ENCODE measurements at regions not wholly inside any gene's neighbourhood (a gene's known extent, or its start where the extent isn't known, plus 50 kb on each side); places are given as distances from the start of the nearest gene placed in this dataset.

DNA sequence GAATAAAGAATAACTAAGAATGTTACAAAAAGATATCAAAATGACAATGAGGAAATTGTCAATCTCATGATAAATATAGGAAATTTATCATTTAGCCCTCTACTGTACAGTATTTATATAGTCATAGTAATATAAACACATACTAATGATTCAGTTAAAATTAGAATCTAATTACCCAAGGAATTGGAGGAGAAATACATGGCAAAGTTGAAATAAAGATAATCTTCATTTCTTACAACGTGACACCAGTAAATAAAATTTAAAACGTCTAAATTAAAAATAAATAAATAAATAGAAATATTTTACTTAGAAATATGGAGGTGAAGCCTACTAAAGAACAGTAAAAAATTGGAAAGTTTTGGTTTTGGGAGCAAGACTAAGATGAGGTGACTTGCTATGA is 2163.1 kb upstream of the PCDH20 start (continued):
- TF ChIP-seq, protein P1, sequence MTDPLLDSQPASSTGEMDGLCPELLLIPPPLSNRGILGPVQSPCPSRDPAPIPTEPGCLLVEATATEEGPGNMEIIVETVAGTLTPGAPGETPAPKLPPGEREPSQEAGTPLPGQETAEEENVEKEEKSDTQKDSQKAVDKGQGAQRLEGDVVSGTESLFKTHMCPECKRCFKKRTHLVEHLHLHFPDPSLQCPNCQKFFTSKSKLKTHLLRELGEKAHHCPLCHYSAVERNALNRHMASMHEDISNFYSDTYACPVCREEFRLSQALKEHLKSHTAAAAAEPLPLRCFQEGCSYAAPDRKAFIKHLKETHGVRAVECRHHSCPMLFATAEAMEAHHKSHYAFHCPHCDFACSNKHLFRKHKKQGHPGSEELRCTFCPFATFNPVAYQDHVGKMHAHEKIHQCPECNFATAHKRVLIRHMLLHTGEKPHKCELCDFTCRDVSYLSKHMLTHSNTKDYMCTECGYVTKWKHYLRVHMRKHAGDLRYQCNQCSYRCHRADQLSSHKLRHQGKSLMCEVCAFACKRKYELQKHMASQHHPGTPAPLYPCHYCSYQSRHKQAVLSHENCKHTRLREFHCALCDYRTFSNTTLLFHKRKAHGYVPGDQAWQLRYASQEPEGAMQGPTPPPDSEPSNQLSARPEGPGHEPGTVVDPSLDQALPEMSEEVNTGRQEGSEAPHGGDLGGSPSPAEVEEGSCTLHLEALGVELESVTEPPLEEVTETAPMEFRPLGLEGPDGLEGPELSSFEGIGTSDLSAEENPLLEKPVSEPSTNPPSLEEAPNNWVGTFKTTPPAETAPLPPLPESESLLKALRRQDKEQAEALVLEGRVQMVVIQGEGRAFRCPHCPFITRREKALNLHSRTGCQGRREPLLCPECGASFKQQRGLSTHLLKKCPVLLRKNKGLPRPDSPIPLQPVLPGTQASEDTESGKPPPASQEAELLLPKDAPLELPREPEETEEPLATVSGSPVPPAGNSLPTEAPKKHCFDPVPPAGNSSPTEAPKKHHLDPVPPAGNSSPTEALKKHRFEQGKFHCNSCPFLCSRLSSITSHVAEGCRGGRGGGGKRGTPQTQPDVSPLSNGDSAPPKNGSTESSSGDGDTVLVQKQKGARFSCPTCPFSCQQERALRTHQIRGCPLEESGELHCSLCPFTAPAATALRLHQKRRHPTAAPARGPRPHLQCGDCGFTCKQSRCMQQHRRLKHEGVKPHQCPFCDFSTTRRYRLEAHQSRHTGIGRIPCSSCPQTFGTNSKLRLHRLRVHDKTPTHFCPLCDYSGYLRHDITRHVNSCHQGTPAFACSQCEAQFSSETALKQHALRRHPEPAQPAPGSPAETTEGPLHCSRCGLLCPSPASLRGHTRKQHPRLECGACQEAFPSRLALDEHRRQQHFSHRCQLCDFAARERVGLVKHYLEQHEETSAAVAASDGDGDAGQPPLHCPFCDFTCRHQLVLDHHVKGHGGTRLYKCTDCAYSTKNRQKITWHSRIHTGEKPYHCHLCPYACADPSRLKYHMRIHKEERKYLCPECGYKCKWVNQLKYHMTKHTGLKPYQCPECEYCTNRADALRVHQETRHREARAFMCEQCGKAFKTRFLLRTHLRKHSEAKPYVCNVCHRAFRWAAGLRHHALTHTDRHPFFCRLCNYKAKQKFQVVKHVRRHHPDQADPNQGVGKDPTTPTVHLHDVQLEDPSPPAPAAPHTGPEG (CRISPR knock-in tag; IDR thresholded peaks at IDR 0.05) = no peak
- TF ChIP-seq, protein P2, sequence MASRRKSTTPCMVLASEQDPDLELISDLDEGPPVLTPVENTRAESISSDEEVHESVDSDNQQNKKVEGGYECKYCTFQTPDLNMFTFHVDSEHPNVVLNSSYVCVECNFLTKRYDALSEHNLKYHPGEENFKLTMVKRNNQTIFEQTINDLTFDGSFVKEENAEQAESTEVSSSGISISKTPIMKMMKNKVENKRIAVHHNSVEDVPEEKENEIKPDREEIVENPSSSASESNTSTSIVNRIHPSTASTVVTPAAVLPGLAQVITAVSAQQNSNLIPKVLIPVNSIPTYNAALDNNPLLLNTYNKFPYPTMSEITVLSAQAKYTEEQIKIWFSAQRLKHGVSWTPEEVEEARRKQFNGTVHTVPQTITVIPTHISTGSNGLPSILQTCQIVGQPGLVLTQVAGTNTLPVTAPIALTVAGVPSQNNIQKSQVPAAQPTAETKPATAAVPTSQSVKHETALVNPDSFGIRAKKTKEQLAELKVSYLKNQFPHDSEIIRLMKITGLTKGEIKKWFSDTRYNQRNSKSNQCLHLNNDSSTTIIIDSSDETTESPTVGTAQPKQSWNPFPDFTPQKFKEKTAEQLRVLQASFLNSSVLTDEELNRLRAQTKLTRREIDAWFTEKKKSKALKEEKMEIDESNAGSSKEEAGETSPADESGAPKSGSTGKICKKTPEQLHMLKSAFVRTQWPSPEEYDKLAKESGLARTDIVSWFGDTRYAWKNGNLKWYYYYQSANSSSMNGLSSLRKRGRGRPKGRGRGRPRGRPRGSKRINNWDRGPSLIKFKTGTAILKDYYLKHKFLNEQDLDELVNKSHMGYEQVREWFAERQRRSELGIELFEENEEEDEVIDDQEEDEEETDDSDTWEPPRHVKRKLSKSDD (CRISPR knock-in tag; IDR thresholded peaks at IDR 0.05; ENCODE audit: low read depth) = no peak
- no peak for TF ChIP-seq SIN3B (IDR thresholded peaks at IDR 0.05; ENCODE audit: low read length)
- TF ChIP-seq ZNF737 (CRISPR knock-in tag; IDR thresholded peaks at IDR 0.05; ENCODE audit: borderline replicate concordance) = no peak
- TF ChIP-seq, protein P3, sequence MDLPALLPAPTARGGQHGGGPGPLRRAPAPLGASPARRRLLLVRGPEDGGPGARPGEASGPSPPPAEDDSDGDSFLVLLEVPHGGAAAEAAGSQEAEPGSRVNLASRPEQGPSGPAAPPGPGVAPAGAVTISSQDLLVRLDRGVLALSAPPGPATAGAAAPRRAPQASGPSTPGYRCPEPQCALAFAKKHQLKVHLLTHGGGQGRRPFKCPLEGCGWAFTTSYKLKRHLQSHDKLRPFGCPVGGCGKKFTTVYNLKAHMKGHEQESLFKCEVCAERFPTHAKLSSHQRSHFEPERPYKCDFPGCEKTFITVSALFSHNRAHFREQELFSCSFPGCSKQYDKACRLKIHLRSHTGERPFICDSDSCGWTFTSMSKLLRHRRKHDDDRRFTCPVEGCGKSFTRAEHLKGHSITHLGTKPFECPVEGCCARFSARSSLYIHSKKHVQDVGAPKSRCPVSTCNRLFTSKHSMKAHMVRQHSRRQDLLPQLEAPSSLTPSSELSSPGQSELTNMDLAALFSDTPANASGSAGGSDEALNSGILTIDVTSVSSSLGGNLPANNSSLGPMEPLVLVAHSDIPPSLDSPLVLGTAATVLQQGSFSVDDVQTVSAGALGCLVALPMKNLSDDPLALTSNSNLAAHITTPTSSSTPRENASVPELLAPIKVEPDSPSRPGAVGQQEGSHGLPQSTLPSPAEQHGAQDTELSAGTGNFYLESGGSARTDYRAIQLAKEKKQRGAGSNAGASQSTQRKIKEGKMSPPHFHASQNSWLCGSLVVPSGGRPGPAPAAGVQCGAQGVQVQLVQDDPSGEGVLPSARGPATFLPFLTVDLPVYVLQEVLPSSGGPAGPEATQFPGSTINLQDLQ (CRISPR knock-in tag; IDR thresholded peaks at IDR 0.05) = no peak
- TF ChIP-seq LCORL (IDR thresholded peaks at IDR 0.05) = no peak
- no peak for TF ChIP-seq LCORL (CRISPR knock-in tag; IDR thresholded peaks at IDR 0.05)
- no peak for TF ChIP-seq GABPA (IDR thresholded peaks at IDR 0.05; ENCODE audit: low read depth, low read length)
- no peak for TF ChIP-seq GABPA (CRISPR knock-in tag; IDR thresholded peaks at IDR 0.05; ENCODE audit: low read depth)
